ENCODE measurements at regions not wholly inside any gene's neighbourhood (a gene's known extent, or its start where the extent isn't known, plus 50 kb on each side); places are given as distances from the start of the nearest gene placed in this dataset.
A peak's percentile ranks its signal among the peaks of the same experiment; 100 is the strongest.

DNA sequence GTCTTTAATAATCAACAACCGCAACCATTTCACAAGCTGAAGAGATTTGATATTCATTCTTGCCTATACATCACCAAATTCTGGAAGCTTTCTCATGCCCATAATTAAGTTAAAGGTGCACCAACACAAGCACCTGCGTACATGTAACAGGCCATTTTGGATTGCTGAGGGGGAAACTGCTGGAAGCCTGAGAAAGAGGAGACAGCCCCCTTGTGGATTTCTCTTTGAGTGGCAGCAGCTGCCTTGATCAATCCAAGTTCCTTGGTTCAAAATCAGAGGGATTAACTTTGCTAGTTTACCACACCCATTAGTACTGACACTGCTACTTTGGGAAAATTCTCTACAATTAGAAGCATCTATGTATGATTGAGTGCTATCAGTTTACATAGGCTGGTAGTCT, 321.1 kb downstream of the NOVA1 start:
- Mint-ChIP-seq H3K4me3 (no peak overlapping the region), H3K4me1 (peaks cover 7 to 8% of the 10 kb centered on the region in 2 experiments), H3K36me3 (ENCODE audit: insufficient read depth in 1 of 3, low read depth in 3 of 3) (no peaks in the 10 kb centered on the region), H3K27me3 (ENCODE audit: low read depth) (no peaks in the 10 kb centered on the region), H3K9me3 (0 out of 5 replicates have a peak, but pooled peaks cover 0 to 4% of the 10 kb centered on the region in 2 experiments), H3K27ac (no peak overlapping the region)
- no peak overlapping the region for H3K9ac ChIP-seq (ENCODE audit: extremely low read depth, insufficient read length, low read length)
- WGBS (ENCODE audit: extremely low coverage, insufficient read length, low lambda C conversion rate) = no CpG with 5 or more reads among the region's 2 CpGs
- H4K5ac ChIP-seq (ENCODE audit: insufficient read length, low read depth, low read length) = no peak overlapping the region
- H3K23ac ChIP-seq (ENCODE audit: insufficient read length, low read depth, low read length) = no peak overlapping the region
- no peak overlapping the region for H4K8ac ChIP-seq (replicated peaks; ENCODE audit: insufficient read length, low read depth, low read length)
- H3K14ac ChIP-seq (ENCODE audit: insufficient read depth, low read length) = no peak overlapping the region
- DNase-seq = peak; percentile 52
- H2AFZ ChIP-seq (ENCODE audit: low read length) = no peak overlapping the region
- H3K79me1 ChIP-seq (ENCODE audit: insufficient read depth, low read depth, low read length, poor library complexity, severe bottlenecking) = no peaks in the 10 kb centered on the region
- H2BK120ac ChIP-seq (ENCODE audit: low read depth, low read length, poor library complexity, severe bottlenecking) = no peak overlapping the region
- no peaks in the 10 kb centered on the region for H3K79me2 ChIP-seq (ENCODE audit: insufficient read depth, low read length)
- no peak overlapping the region for H2BK12ac ChIP-seq (ENCODE audit: insufficient read length, low read depth, low read length)
- no peak overlapping the region for H3K4ac ChIP-seq (ENCODE audit: low read depth, low read length)
- no peaks in the 10 kb centered on the region for H4K20me1 ChIP-seq (ENCODE audit: control insufficient read depth, insufficient read depth, insufficient read length)
- no peaks in the 10 kb centered on the region for H3K9me3 ChIP-seq (ENCODE audit: control insufficient read depth, low read depth, low read length)
- H3K27me3 ChIP-seq (ENCODE audit: insufficient read depth, low read length) = no peaks in the 10 kb centered on the region
- H2BK15ac ChIP-seq (ENCODE audit: low read depth, low read length) = no peak overlapping the region
- H4K91ac ChIP-seq (ENCODE audit: insufficient read length, low read depth, low read length) = no peak overlapping the region
- no peak overlapping the region for H2AK5ac ChIP-seq (ENCODE audit: insufficient read length, low read length)
- H3K4me2 ChIP-seq (ENCODE audit: insufficient read depth, insufficient read length, low read length) = no peak overlapping the region
- H3K27ac ChIP-seq (ENCODE audit: insufficient read length, low read depth, low read length) = no peak overlapping the region
- no peak overlapping the region for H3K56ac ChIP-seq (ENCODE audit: insufficient read length, low read depth, low read length)
- no peak overlapping the region for H2BK5ac ChIP-seq (ENCODE audit: insufficient read length, low read length)
- H3K4me1 ChIP-seq (ENCODE audit: insufficient read depth, low read length) = no peaks in the 10 kb centered on the region
- no peak overlapping the region for H3T11ph ChIP-seq (ENCODE audit: low read length)
- no peaks in the 10 kb centered on the region for H3K23me2 ChIP-seq (ENCODE audit: insufficient read length, low read depth, low read length, poor library complexity, severe bottlenecking)
- H3K18ac ChIP-seq (ENCODE audit: insufficient read length, low read depth, low read length) = no peak overlapping the region
- TF ChIP-seq, protein P1, sequence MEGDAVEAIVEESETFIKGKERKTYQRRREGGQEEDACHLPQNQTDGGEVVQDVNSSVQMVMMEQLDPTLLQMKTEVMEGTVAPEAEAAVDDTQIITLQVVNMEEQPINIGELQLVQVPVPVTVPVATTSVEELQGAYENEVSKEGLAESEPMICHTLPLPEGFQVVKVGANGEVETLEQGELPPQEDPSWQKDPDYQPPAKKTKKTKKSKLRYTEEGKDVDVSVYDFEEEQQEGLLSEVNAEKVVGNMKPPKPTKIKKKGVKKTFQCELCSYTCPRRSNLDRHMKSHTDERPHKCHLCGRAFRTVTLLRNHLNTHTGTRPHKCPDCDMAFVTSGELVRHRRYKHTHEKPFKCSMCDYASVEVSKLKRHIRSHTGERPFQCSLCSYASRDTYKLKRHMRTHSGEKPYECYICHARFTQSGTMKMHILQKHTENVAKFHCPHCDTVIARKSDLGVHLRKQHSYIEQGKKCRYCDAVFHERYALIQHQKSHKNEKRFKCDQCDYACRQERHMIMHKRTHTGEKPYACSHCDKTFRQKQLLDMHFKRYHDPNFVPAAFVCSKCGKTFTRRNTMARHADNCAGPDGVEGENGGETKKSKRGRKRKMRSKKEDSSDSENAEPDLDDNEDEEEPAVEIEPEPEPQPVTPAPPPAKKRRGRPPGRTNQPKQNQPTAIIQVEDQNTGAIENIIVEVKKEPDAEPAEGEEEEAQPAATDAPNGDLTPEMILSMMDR (conservative IDR thresholded peaks at IDR 0.05) = peak; percentile 74
- H2BK20ac ChIP-seq (ENCODE audit: low read depth, low read length, poor library complexity, severe bottlenecking) = no peak overlapping the region

Data from H9 (cell line).